Right lobe of liver (tissue), 6 donors: ENCODE measurements at regions not wholly inside any gene's neighbourhood (a gene's known extent, or its start where the extent isn't known, plus 50 kb on each side); places are given as distances from the start of the nearest gene placed in this dataset.

Experiments
- ATAC-seq, 4 donors: fragments of 200-7000 bp; cut with Tn5 transposase; one replicate each; pipeline ENCODE4 v1.9.1; 2020; ENCODE audit warnings: mild to moderate bottlenecking in 4 of 4, moderate library complexity in 4 of 4
- DNase-seq, 3 donors: peaks; one replicate each; pipeline ENCODE4 v3.0.0-alpha.2; 2020
- H3K27ac ChIP-seq, 3 donors: fragments of 200-600 bp; one replicate each; pipeline ENCODE4 v1.8.0; 2022
- H3K27me3 ChIP-seq, 2 donors: fragments of 200-600 bp; one replicate each; pipeline ENCODE4 v1.8.0; 2022
- H3K36me3 ChIP-seq, 4 donors: fragments of 200-600 bp; sonication (generic) in 1 of 4; one replicate each; pipeline versions ENCODE4 v1.5.1 to v1.8.0; 2017 to 2022; ENCODE audit warnings: control low read depth in 1 of 4
- H3K4me1 ChIP-seq, 4 donors: fragments of 200-600 bp; sonication (generic) in 1 of 4; one replicate each; pipeline versions ENCODE4 v1.5.1 to v1.8.0; 2017 to 2022; ENCODE audit warnings: control low read depth in 1 of 4
- H3K4me3 ChIP-seq, 3 donors: fragments of 200-600 bp; one replicate each; pipeline ENCODE4 v1.8.0; 2022
- H3K9me3 ChIP-seq, 4 donors: fragments of 200-600 bp; sonication (generic) in 1 of 4; one replicate each; pipeline versions ENCODE4 v1.5.1 to v1.8.0; 2017 to 2022; ENCODE audit warnings: control low read depth in 1 of 4
- POLR2A ChIP-seq: fragments of 450-650 bp; IDR thresholded peaks from one replicate; pipeline ENCODE4 v1.6.1; 2017; ENCODE audit warnings: antibody characterized with exemption, mild to moderate bottlenecking
- WGBS: methylation state at CpG from one replicate; pipeline ENCODE4 v1.1.6; 2018; ENCODE audit warnings: low coverage, low lambda C conversion rate; ENCODE audit not compliant: insufficient coverage; ENCODE audit errors: missing lambda C conversion rate; 5-methylcytosine and 5-hydroxymethylcytosine counted together
- intact Hi-C, 2 donors: fragments of 100-400 bp; cut with DNase I; formaldehyde crosslinking; loops; one replicate each; pipeline versions ENCODE4 v1.11.2 to v1.14.1; 2022
- TF ChIP-seq, protein P1 (sequence below), 4 donors: fragments of 200-600 bp in 3 of 4; fragments of 450-650 bp in 1 of 4; IDR thresholded peaks; one replicate each; pipeline versions ENCODE4 v1.5.1 to v1.8.0; 2016 to 2022; ENCODE audit warnings: antibody characterized with exemption in 4 of 4, mild to moderate bottlenecking in 2 of 4
- donor health status: DM: no; HTN: yes; CAD: no.
- donor health status: DM: no; HTN: no; CAD: no.
- donor health status: DM: no; HTN: no; CAD: no.
- donor health status: DM: no; HTN: yes; CAD: no.
- donor health status: DM: no; HTN: yes; CAD: no.

DNA sequence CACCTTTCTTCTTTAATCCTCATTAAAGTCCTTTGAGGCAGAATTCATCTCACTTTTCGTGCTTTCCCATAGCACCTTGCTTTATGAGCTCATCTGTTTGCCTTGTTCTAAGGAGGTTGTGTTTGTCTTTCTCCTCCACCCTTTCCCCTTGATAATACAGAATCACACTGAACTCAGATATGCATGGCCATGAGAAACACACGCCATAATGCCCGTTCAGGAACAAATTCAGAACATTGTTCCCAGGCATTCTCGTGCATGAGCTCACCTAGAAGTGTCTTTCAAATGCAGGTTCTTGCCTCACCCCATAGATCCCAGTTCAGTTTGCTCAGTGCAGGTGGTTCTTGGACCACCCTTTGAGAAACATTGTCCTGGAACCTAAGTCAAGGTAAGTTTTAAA is 71.1 kb downstream of the TMEM114 start:
- WGBS = 53% methylated on average over 4 of the region's 4 CpGs
- Histone ChIP-seq H3K27ac (no peak overlapping the region), H3K27me3 (no peaks in the 10 kb centered on the region), H3K4me1 (no peaks in the 10 kb centered on the region), H3K4me3 (no peak overlapping the region), H3K9me3 (no peaks in the 10 kb centered on the region), H3K36me3 (no peaks in the 10 kb centered on the region)
- intact Hi-C loops = no loop called here
- no peak for DNase-seq
- ATAC-seq = no peak
- TF ChIP-seq, protein P1, sequence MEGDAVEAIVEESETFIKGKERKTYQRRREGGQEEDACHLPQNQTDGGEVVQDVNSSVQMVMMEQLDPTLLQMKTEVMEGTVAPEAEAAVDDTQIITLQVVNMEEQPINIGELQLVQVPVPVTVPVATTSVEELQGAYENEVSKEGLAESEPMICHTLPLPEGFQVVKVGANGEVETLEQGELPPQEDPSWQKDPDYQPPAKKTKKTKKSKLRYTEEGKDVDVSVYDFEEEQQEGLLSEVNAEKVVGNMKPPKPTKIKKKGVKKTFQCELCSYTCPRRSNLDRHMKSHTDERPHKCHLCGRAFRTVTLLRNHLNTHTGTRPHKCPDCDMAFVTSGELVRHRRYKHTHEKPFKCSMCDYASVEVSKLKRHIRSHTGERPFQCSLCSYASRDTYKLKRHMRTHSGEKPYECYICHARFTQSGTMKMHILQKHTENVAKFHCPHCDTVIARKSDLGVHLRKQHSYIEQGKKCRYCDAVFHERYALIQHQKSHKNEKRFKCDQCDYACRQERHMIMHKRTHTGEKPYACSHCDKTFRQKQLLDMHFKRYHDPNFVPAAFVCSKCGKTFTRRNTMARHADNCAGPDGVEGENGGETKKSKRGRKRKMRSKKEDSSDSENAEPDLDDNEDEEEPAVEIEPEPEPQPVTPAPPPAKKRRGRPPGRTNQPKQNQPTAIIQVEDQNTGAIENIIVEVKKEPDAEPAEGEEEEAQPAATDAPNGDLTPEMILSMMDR (IDR thresholded peaks at IDR 0.05) = no peak
- no peak for TF ChIP-seq POLR2A

DNA sequence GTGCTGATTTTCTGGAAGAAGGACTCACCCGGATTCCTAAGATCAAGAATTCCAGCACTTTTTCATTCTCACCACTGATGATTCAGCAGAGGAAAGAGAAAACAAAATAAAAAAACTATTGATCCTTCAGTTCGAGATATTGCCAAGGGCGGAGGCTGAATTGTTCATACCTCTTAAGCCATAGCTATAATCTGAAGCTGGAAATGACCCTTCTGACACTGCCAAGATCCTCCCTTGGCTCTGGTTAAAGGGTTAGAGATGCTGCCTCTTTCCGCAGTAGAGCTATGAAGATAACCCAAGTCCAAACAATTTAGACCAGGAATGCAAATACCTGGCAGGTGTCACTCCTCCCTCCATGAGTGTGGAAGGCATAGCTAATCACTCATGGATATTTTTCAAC is 73.0 kb downstream of the TMEM114 start:
- Histone ChIP-seq H3K27ac (no peak overlapping the region), H3K36me3 (no peaks in the 10 kb centered on the region), H3K9me3 (no peaks in the 10 kb centered on the region), H3K4me1 (no peaks in the 10 kb centered on the region), H3K27me3 (no peaks in the 10 kb centered on the region), H3K4me3 (no peak overlapping the region)
- no peak for DNase-seq
- whole genome bisulfite sequencing = 55% methylated on average over 3 of the region's 4 CpGs
- ATAC-seq = no peak
- intact Hi-C loops = no loop called here
- TF ChIP-seq POLR2A = no peak
- TF ChIP-seq, protein P1 (IDR thresholded peaks at IDR 0.05) = no peak

DNA sequence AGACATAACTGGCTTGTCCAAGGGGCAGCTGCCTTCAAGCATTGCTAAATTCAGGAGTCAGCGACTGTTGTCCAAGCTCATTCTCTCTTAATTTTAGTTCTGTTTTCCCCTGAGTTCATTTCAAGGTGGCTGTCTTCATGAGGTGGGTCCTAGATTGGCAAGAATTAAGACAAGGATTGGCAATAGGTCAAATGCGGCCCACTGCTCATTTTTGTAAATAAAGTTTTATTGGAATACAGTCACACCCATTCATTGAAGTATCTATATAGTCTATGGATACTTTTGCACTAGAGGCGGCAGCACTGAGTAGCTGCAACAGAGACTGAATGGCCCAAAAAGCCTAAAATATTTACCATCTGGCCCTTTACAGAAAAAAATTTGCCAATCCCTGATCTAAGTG is 73.8 kb downstream of the TMEM114 start:
- Histone ChIP-seq H3K4me3 (no peak overlapping the region), H3K36me3 (no peaks in the 10 kb centered on the region), H3K27me3 (no peaks in the 10 kb centered on the region), H3K27ac (no peak overlapping the region), H3K9me3 (no peaks in the 10 kb centered on the region), H3K4me1 (no peaks in the 10 kb centered on the region)
- DNase-seq (no peak), ATAC-seq (no peak)
- intact Hi-C loops = no loop called here
- no peak for TF ChIP-seq POLR2A
- TF ChIP-seq, protein P1 (IDR thresholded peaks at IDR 0.05) = no peak
- WGBS = 92% methylated on average over 3 of the region's 3 CpGs

GRCh38 chr16:8512941-8513624 is 77.2 kb downstream of the TMEM114 start:
- Histone ChIP-seq H3K9me3 (no peaks in the 10 kb centered on the region), H3K27me3 (no peaks in the 10 kb centered on the region), H3K4me3 (no peak overlapping the region), H3K27ac (no peak overlapping the region), H3K4me1 (no peaks in the 10 kb centered on the region), H3K36me3 (no peaks in the 10 kb centered on the region)
- 48% methylated on average over 8 of the region's 8 CpGs for WGBS
- TF ChIP-seq, protein P1 (IDR thresholded peaks at IDR 0.05) = no peak
- no peak for TF ChIP-seq POLR2A
- DNase-seq (no peak), ATAC-seq (no peak)
- intact Hi-C loops = no loop called here

GRCh38 chr16:8511464-8511863 is 78.8 kb downstream of the TMEM114 start:
- H3K36me3 ChIP-seq = no peaks in the 10 kb centered on the region
- DNase-seq (no peak), ATAC-seq (no peak)
- no peaks in the 10 kb centered on the region for H3K9me3 ChIP-seq
- H3K4me3 ChIP-seq = no peak overlapping the region
- H3K27ac ChIP-seq = no peak overlapping the region
- TF ChIP-seq, protein P1 (IDR thresholded peaks at IDR 0.05) = no peak
- TF ChIP-seq POLR2A = no peak
- intact Hi-C loops = no loop called here
- WGBS = 71% methylated on average over 4 of the region's 4 CpGs
- H3K27me3 ChIP-seq = no peaks in the 10 kb centered on the region
- no peaks in the 10 kb centered on the region for H3K4me1 ChIP-seq
